IPS-15b (cell line): ENCODE measurements at regions not wholly inside any gene's neighbourhood (a gene's known extent, or its start where the extent isn't known, plus 50 kb on each side); places are given as distances from the start of the nearest gene placed in this dataset.

Experiments
- H3K27me3 ChIP-seq: one replicate; pipeline ENCODE4 v1.6.1; 2013; ENCODE audit warnings: low read length; ENCODE audit not compliant: control insufficient read depth, insufficient read depth
- H3K36me3 ChIP-seq: one replicate; pipeline ENCODE4 v1.6.1; 2013; ENCODE audit warnings: low read length; ENCODE audit not compliant: control insufficient read depth, insufficient read depth
- H3K4me1 ChIP-seq: one replicate; pipeline ENCODE4 v1.6.1; 2013; ENCODE audit warnings: mild to moderate bottlenecking, low read length; ENCODE audit not compliant: control insufficient read depth, insufficient read depth
- H3K4me3 ChIP-seq: one replicate; pipeline ENCODE4 v1.5.1; 2013; ENCODE audit warnings: low read depth, low read length
- H3K9ac ChIP-seq: one replicate; pipeline ENCODE4 v1.6.1; 2013; ENCODE audit warnings: low read depth, mild to moderate bottlenecking, low read length
- H3K9me3 ChIP-seq: one replicate; pipeline ENCODE4 v1.6.1; 2013; ENCODE audit warnings: mild to moderate bottlenecking, low read length; ENCODE audit not compliant: control insufficient read depth, insufficient read depth

DNA sequence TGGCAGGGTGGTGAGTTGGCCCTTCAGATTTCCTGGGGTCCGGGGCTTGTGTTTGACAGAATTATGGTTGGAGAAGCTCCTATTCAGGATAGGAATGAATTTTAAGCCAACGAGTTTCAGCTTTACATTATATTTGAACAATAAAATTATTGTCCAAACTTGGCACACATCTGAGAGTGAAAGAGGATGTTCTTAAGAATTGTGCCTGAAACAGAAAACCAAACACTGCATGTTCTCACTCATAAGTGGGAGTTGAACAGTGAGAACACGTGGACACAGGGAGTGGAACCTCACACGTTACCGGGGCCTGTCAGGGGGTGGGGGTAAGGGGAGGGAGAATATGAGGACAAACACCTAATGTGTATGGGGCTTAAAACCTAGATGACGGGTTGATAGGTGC is 111.8 kb upstream of the ACTBL2 start:
- Histone ChIP-seq H3K9me3 (no peaks in the 10 kb centered on the region), H3K27me3 (no peaks in the 10 kb centered on the region), H3K4me3 (no peak overlapping the region), H3K36me3 (no peaks in the 10 kb centered on the region), H3K4me1 (no peaks in the 10 kb centered on the region), H3K9ac (no peak overlapping the region)

- Histone ChIP-seq H3K36me3 (no peaks in the 10 kb centered on the region), H3K9ac (no peak overlapping the region), H3K9me3 (no peaks in the 10 kb centered on the region), H3K4me3 (no peak overlapping the region), H3K4me1 (no peaks in the 10 kb centered on the region), H3K27me3 (no peaks in the 10 kb centered on the region)
Observed at GRCh38 chr5:57592236-57592635, 109.6 kb upstream of the ACTBL2 start.

- H3K4me1 ChIP-seq, result no peaks in the 10 kb centered on the region
Observed at GRCh38 chr5:57586649-57587048, 104.0 kb upstream of the ACTBL2 start.

DNA sequence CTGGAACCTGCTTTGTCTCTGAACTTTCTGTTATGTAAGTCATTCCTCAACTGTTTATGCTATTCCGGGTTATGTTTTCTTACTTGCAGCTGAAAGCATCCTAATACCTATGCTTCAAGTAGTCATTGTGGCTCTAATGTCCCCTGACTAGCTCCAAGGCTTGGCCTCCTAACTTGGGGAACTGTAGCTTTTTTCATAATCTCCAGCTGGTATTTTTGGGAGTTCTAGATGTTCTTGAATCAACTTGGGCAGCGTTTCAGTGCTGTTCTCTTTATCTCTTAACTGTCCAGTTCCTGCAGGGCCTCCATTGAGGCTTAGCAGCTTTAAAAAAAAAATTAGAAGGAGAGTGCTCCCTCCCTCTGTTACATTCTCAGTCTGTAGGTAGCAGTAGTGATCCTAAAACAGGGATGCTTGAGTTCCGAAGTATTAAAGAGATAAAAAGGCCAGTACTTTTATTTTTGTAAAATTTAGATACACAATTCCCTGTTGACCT is 100.0 kb upstream of the ACTBL2 start:
- Histone ChIP-seq H3K9me3 (no peaks in the 10 kb centered on the region), H3K4me1 (no peaks in the 10 kb centered on the region), H3K9ac (no peak overlapping the region), H3K4me3 (no peak overlapping the region), H3K27me3 (no peaks in the 10 kb centered on the region), H3K36me3 (no peaks in the 10 kb centered on the region)

More at GRCh38 chr5:57586649-57587048, 104.0 kb upstream of the ACTBL2 start:
- no peak overlapping the region for H3K4me3 ChIP-seq
- no peaks in the 10 kb centered on the region for H3K9me3 ChIP-seq
- no peaks in the 10 kb centered on the region for H3K36me3 ChIP-seq
- H3K27me3 ChIP-seq, result no peaks in the 10 kb centered on the region
- no peak overlapping the region for H3K9ac ChIP-seq

DNA sequence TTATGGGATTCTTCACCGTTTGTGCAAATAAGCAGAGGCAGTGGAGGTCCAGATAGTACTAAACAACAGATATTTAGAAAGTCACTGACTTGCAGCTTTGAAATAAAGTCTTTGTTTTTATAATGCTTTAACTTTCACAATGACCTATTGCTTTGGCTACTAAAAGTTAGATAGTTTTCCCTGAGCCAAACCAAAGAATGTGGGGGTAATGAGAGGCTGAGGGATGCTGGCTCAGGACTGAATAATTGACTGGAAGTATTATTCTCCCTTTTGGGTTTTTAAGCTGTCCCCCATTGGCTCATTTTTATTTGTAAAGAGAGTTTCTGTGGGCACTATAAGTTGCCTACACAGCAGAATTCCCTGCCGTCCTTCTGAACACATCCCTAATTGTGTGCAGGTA is 99.2 kb upstream of the ACTBL2 start:
- Histone ChIP-seq H3K4me1 (no peaks in the 10 kb centered on the region), H3K9ac (no peak overlapping the region), H3K9me3 (no peaks in the 10 kb centered on the region), H3K4me3 (no peak overlapping the region), H3K27me3 (no peaks in the 10 kb centered on the region), H3K36me3 (no peaks in the 10 kb centered on the region)

DNA sequence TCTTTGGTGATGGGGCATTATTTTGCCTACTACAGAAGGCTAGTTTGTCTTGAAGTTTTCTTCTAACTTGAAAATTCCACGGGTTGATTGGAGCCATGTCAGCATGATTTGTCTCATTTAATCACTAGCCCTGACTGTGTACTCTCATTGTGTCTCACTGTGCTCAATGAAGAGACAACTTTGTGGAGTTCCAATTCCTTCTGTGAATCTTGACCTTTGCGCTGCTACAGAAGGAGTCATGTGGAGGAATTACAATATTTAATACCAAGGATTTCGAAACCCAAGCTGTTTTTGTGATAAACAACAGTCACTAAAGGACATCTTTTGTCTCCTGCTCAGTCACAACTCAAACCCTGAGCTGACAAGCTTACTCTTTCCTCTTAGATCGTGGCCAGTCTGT is 98.6 kb upstream of the ACTBL2 start:
- no peak overlapping the region for H3K4me3 ChIP-seq
- H3K36me3 ChIP-seq, result no peaks in the 10 kb centered on the region
- H3K9ac ChIP-seq, result no peak overlapping the region
- H3K4me1 ChIP-seq, result no peaks in the 10 kb centered on the region
- no peaks in the 10 kb centered on the region for H3K27me3 ChIP-seq
- no peaks in the 10 kb centered on the region for H3K9me3 ChIP-seq

GRCh38 chr5:57577432-57578175 is 95.0 kb upstream of the ACTBL2 start:
- H3K4me1 ChIP-seq, result no peaks in the 10 kb centered on the region
- H3K4me3 ChIP-seq, result no peak overlapping the region
- no peak overlapping the region for H3K9ac ChIP-seq
- H3K9me3 ChIP-seq, result no peaks in the 10 kb centered on the region
- H3K36me3 ChIP-seq, result no peaks in the 10 kb centered on the region
- H3K27me3 ChIP-seq, result no peaks in the 10 kb centered on the region

DNA sequence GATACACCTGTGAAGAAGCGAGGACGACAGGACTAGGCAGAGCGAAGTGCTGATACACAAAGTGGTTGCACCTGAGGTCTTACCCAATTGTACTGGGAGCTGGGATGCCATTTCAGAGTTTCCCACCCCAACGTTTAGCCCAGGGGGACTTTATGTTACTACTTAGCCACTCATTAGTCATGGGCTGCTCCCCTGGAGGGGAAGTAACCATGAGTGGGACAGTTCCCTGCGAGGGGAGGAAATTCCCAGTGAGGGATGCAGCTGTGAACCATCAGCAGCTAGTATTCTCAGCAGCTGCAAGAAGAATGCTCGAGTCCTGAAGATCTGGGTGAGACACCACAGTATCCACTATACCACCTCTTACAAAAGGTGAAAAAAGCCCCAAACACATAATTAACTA is 93.7 kb upstream of the ACTBL2 start:
- Histone ChIP-seq H3K4me1 (no peaks in the 10 kb centered on the region), H3K4me3 (no peak overlapping the region), H3K9me3 (no peaks in the 10 kb centered on the region), H3K9ac (no peak overlapping the region), H3K36me3 (no peaks in the 10 kb centered on the region), H3K27me3 (no peaks in the 10 kb centered on the region)

GRCh38 chr5:57575839-57576238 is 93.2 kb upstream of the ACTBL2 start:
- no peaks in the 10 kb centered on the region for H3K4me1 ChIP-seq
- H3K27me3 ChIP-seq, result no peaks in the 10 kb centered on the region
- no peak overlapping the region for H3K9ac ChIP-seq
- H3K4me3 ChIP-seq, result no peak overlapping the region
- no peaks in the 10 kb centered on the region for H3K36me3 ChIP-seq
- no peaks in the 10 kb centered on the region for H3K9me3 ChIP-seq

DNA sequence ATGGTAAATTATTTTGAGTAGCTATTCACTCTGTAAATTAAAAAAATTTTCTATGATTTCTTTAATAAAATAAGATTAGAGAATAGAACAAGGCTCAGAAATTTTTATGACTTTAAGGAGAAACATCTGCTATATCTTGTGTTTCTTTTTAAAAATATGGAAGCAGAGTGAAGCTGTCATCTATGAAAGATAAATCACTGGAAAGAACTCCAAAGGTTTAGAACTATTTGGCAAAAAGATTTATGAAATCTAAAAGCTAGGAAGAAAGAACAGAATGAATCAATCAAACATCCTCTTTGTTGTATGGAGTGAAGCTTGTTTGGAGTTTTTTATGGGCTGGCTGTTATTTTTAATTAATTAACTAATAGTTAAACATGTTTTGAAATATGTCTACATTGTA is 89.8 kb upstream of the ACTBL2 start:
- Histone ChIP-seq H3K9ac (no peak overlapping the region), H3K27me3 (no peaks in the 10 kb centered on the region), H3K4me1 (no peaks in the 10 kb centered on the region), H3K36me3 (no peaks in the 10 kb centered on the region), H3K4me3 (no peak overlapping the region), H3K9me3 (no peaks in the 10 kb centered on the region)

- H3K36me3 ChIP-seq, result no peaks in the 10 kb centered on the region
- no peaks in the 10 kb centered on the region for H3K27me3 ChIP-seq
- H3K4me3 ChIP-seq, result no peak overlapping the region
- no peak overlapping the region for H3K9ac ChIP-seq
- H3K9me3 ChIP-seq, result no peaks in the 10 kb centered on the region
- no peaks in the 10 kb centered on the region for H3K4me1 ChIP-seq
Observed at GRCh38 chr5:57569601-57570000, 87.0 kb upstream of the ACTBL2 start.

DNA sequence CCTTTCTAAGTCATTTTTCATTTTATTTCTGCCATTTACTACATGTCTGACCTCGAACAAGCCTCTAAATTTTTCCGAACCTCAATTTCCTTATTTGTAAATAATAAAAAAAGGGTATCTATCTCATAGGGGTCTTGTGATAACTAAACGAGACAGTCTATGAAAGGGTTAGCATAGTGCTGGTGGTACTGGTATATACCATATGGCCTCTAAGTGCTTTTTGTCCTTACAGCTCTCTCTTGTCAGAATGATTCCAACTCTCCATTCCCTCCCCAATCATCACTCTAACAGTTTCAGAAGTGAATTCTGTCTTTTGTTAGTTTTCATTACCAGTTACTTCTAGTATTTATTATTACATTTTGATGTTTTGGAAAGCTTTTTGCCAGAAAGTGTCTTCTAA is 85.5 kb upstream of the ACTBL2 start:
- Histone ChIP-seq H3K27me3 (no peaks in the 10 kb centered on the region), H3K36me3 (no peaks in the 10 kb centered on the region)

More for the DNA sequence above, 85.5 kb upstream of the ACTBL2 start:
- Histone ChIP-seq H3K4me3 (no peak overlapping the region), H3K9ac (no peak overlapping the region), H3K9me3 (no peaks in the 10 kb centered on the region), H3K4me1 (no peaks in the 10 kb centered on the region)
